SK-N-SH (cell line): ENCODE measurements at regions not wholly inside any gene's neighbourhood (a gene's known extent, or its start where the extent isn't known, plus 50 kb on each side); places are given as distances from the start of the nearest gene placed in this dataset.

ENCODE experiments used
- CTCF ChIA-PET: fragments of 300-600, 350-600 bp; formaldehyde crosslinking; extraction: SDS; loops from one replicate; lab custom pipeline; 2021; lab: Yijun Ruan, JAX
- POLR2A ChIA-PET: fragments of 350-600 bp; sonication (Branson Sonifier 250); formaldehyde crosslinking; extraction: SDS; loops from one replicate; lab custom pipeline; 2020; ENCODE audit warnings: antibody characterized with exemption, inconsistent platforms; lab: Yijun Ruan, JAX
- DNase-seq: peaks from one replicate; pipeline ENCODE4 v3.0.0; 2012
- H2AFZ ChIP-seq: fragments of 200-600 bp; sonication (generic); 2 replicates; pipeline ENCODE4 v1.8.1; 2016; ENCODE audit warnings: antibody characterized with exemption, mild to moderate bottlenecking, low read depth
- H3F3A ChIP-seq: fragments of 200-600 bp; sonication (generic); replicated peaks from 2 replicates; pipeline ENCODE3; 2016; ENCODE audit warnings: antibody characterized with exemption, mild to moderate bottlenecking; ENCODE audit not compliant: insufficient read depth
- H3K27ac ChIP-seq, 2 experiments: fragments of 200-500 bp in 1 of 2; fragments of 200-600 bp in 1 of 2; sonication (Bioruptor generic) in 1 of 2; sonication (generic), shearing (Covaris generic) in 1 of 2; 2 replicates each; pipeline versions ENCODE4 v1.5.1 to v1.6.1; 2014 to 2016; ENCODE audit warnings: low read depth in 2 of 2, inconsistent platforms in 1 of 2, low read length in 1 of 2, mild to moderate bottlenecking in 1 of 2, mixed read lengths in 1 of 2
- H3K27me3 ChIP-seq: fragments of 200-600 bp; sonication (generic), shearing (Covaris generic); 2 replicates; pipeline ENCODE4 v1.6.1; 2016; ENCODE audit warnings: mixed run types; ENCODE audit not compliant: insufficient read depth
- H3K36me3 ChIP-seq, 2 experiments: fragments of 200-500 bp in 1 of 2; fragments of 200-600 bp in 1 of 2; sonication (Bioruptor generic) in 1 of 2; sonication (generic) in 1 of 2; replicated peaks in 1 of 2; 2 replicates each; pipeline versions ENCODE3 to v1.5.1; 2014 to 2016; ENCODE audit warnings: low read length in 1 of 2, mild to moderate bottlenecking in 1 of 2; ENCODE audit not compliant: insufficient read depth in 2 of 2, control insufficient read depth in 1 of 2
- H3K4me1 ChIP-seq, 2 experiments: fragments of 200-500 bp in 1 of 2; fragments of 200-600 bp in 1 of 2; sonication (Bioruptor generic) in 1 of 2; sonication (generic), shearing (Covaris generic) in 1 of 2; 2 replicates each; pipeline versions ENCODE4 v1.5.1 to v1.6.1; 2014 to 2016; ENCODE audit warnings: low read depth in 1 of 2, low read length in 1 of 2, mixed run types in 1 of 2; ENCODE audit not compliant: insufficient read depth in 2 of 2, control insufficient read depth in 1 of 2
- H3K4me2 ChIP-seq: fragments of 200-600 bp; sonication (generic), shearing (Covaris generic); 2 replicates; pipeline ENCODE4 v1.6.1; 2017; ENCODE audit warnings: mixed run types
- H3K4me3 ChIP-seq, 2 experiments: fragments of 200-500 bp in 1 of 2; fragments of 200-600 bp in 1 of 2; sonication (Bioruptor generic) in 1 of 2; sonication (generic), shearing (Covaris generic) in 1 of 2; 2 replicates each; pipeline versions ENCODE4 v1.5.1 to v1.8.1; 2014 to 2016; ENCODE audit warnings: low read depth in 2 of 2, inconsistent platforms in 1 of 2, low read length in 1 of 2, mild to moderate bottlenecking in 1 of 2, mixed read lengths in 1 of 2, moderate library complexity in 1 of 2
- H3K79me2 ChIP-seq: fragments of 200-600 bp; sonication (generic); 2 replicates; pipeline ENCODE4 v1.8.1; 2017; ENCODE audit warnings: mild to moderate bottlenecking; ENCODE audit not compliant: insufficient read depth
- H3K9ac ChIP-seq: fragments of 200-600 bp; sonication (generic); 2 replicates; pipeline ENCODE4 v1.6.1; 2017; ENCODE audit warnings: mixed run types
- H3K9me2 ChIP-seq: fragments of 200-600 bp; sonication (generic); 2 replicates; pipeline ENCODE4 v1.6.1; 2017; ENCODE audit warnings: mixed run types
- H3K9me3 ChIP-seq: fragments of 200-600 bp; sonication (generic); 2 replicates; pipeline ENCODE4 v1.6.1; 2017; ENCODE audit warnings: mixed run types, mild to moderate bottlenecking, moderate library complexity
- H4K20me1 ChIP-seq: fragments of 200-600 bp; sonication (generic); 2 replicates; pipeline ENCODE4 v1.6.1; 2017; ENCODE audit warnings: mild to moderate bottlenecking, mixed run types; ENCODE audit not compliant: insufficient read depth
- CTCF ChIP-seq: fragments of 200-600 bp; sonication (generic); IDR thresholded peaks from 2 replicates; pipeline ENCODE4 v1.6.1; 2017; ENCODE audit warnings: antibody characterized with exemption, mild to moderate bottlenecking, moderate library complexity
- FOSL2 ChIP-seq: IDR thresholded peaks from 2 replicates; pipeline ENCODE4 v1.4.0; 2012; ENCODE audit warnings: low read depth, mild to moderate bottlenecking, moderate library complexity, borderline replicate concordance
- GATA2 ChIP-seq: sonication (generic); formaldehyde crosslinking; IDR thresholded peaks from 2 replicates; pipeline ENCODE4 v1.5.0; 2020; ENCODE audit warnings: mild to moderate bottlenecking, missing genetic modification reagents
- MEF2A ChIP-seq: IDR thresholded peaks from 2 replicates; pipeline ENCODE4 v1.4.0; 2012; ENCODE audit warnings: low read depth, borderline replicate concordance
- TCF12 ChIP-seq: IDR thresholded peaks from 2 replicates; pipeline ENCODE4 v1.4.0; 2012
- ZBTB33 ChIP-seq: IDR thresholded peaks from 2 replicates; pipeline ENCODE4 v1.4.0; 2012; ENCODE audit warnings: low read depth, borderline replicate concordance
- WGBS: methylation state at CpG from one replicate; pipeline ENCODE4 v1.1.6; 2017; ENCODE audit warnings: low lambda C conversion rate; 5-methylcytosine and 5-hydroxymethylcytosine counted together
- TF ChIP-seq, protein P1 (sequence below): IDR thresholded peaks from 2 replicates; pipeline ENCODE4; 2012

- Histone ChIP-seq H3F3A (peaks cover 23% of the 10 kb centered on the region), H3K9me3 (no peaks in the 10 kb centered on the region)
- CTCF ChIA-PET = interaction anchor here (2.6 kb wide), 1 partner anchor 159 kb away, joined by 5 read pairs; no protein-coding TSS in a partner anchor
- TF ChIP-seq FOSL2 (peak; percentile 13; the same call in 1 of the 2 replicates), ZBTB33 (no peak), GATA2 (CRISPR knock-in tag) (no peak)
- TF ChIP-seq, all 33 proteins: peak for 1
- H3K79me2 ChIP-seq = no peaks in the 10 kb centered on the region
- no peaks in the 10 kb centered on the region for H3K9me2 ChIP-seq
- H3K9ac ChIP-seq = no peak overlapping the region
- H4K20me1 ChIP-seq = no peaks in the 10 kb centered on the region
- DNase-seq = no peak
- no peak overlapping the region for H3K4me2 ChIP-seq
- 88% methylated on average over 1 of the region's 1 CpG for WGBS
- H3K36me3 ChIP-seq = no peaks in the 10 kb centered on the region
- H3K4me1 ChIP-seq = peaks cover 0 to 17% of the 10 kb centered on the region in 2 experiments; a peak in 1 of 4 replicates
- H2AFZ ChIP-seq = no peak overlapping the region
- no peak overlapping the region for H3K27ac ChIP-seq
- H3K4me3 ChIP-seq = no peak overlapping the region
- POLR2A ChIA-PET = no interaction called here
- H3K27me3 ChIP-seq = no peaks in the 10 kb centered on the region
These were observed 665.9 kb upstream of the CITED2 start for GRCh38 chr6:140040396-140040795.

DNA sequence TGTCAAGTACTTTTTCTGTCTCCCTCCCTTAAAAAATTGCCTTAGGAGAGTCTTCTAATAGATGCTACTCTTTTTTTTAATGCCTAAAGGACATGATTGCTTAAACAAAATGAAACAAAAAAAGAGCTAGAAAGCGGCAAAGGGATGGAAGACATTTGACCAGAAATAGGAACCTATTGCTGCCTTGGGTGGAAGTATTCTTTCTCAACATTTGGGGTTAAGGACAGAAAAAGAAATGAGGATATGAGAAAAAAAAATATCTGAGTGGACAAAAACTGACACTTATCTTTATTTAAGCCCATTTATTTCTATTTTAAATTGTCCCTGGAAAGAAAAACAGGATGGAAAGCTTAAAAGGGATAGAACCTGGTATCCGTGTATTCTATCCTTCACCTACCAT, 664.9 kb upstream of the CITED2 start:
- Histone ChIP-seq H3K27ac (no peak overlapping the region), H3K9me3 (no peaks in the 10 kb centered on the region), H2AFZ (no peak overlapping the region), H3K9me2 (no peaks in the 10 kb centered on the region), H3K4me2 (no peak overlapping the region), H3F3A (peaks cover 22% of the 10 kb centered on the region), H3K27me3 (no peaks in the 10 kb centered on the region), H3K9ac (no peak overlapping the region), H3K4me3 (no peak overlapping the region), H3K4me1 (peaks cover 0 to 16% of the 10 kb centered on the region in 2 experiments; a peak in 1 of 4 replicates), H4K20me1 (no peaks in the 10 kb centered on the region), H3K79me2 (no peaks in the 10 kb centered on the region), H3K36me3 (no peaks in the 10 kb centered on the region)
- no peak for DNase-seq
- CTCF ChIA-PET = interaction anchor here (0.9 kb wide), 1 partner anchor 8 kb away, joined by 3 read pairs; no protein-coding TSS in a partner anchor
- POLR2A ChIA-PET = no interaction called here
- 95% methylated on average over 2 of the region's 2 CpGs for WGBS
- TF ChIP-seq ZBTB33 (no peak), GATA2 (CRISPR knock-in tag) (no peak), MEF2A (no peak), TCF12 (no peak), CTCF (no peak)
- TF ChIP-seq, protein P1, sequence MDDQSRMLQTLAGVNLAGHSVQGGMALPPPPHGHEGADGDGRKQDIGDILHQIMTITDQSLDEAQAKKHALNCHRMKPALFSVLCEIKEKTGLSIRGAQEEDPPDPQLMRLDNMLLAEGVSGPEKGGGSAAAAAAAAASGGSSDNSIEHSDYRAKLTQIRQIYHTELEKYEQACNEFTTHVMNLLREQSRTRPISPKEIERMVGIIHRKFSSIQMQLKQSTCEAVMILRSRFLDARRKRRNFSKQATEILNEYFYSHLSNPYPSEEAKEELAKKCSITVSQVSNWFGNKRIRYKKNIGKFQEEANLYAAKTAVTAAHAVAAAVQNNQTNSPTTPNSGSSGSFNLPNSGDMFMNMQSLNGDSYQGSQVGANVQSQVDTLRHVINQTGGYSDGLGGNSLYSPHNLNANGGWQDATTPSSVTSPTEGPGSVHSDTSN = no peak
